ENCODE measurements at regions not wholly inside any gene's neighbourhood (a gene's known extent, or its start where the extent isn't known, plus 50 kb on each side); places are given as distances from the start of the nearest gene placed in this dataset.

GRCh38 chr7:110157631-110158362 is 933.1 kb upstream of the LRRN3 start:
- no peak for ATAC-seq
- DNase-seq (ENCODE audit: low spot score in 2 of 2): no peak
- Mint-ChIP-seq H3K27ac (no peak overlapping the region), H3K4me1 (no peaks in the 10 kb centered on the region), H3K9me3 (peaks cover 8% of the 10 kb centered on the region), H3K4me3 (no peak overlapping the region), H3K36me3 (no peaks in the 10 kb centered on the region)

- Mint-ChIP-seq H3K36me3 (no peaks in the 10 kb centered on the region), H3K9me3 (peaks cover 6% of the 10 kb centered on the region), H3K4me3 (no peak overlapping the region), H3K27ac (no peak overlapping the region), H3K4me1 (no peaks in the 10 kb centered on the region)
- ATAC-seq (no peak), DNase-seq (ENCODE audit: low spot score in 2 of 2) (no peak)
These were observed 922.9 kb upstream of the LRRN3 start for GRCh38 chr7:110168010-110168409.

DNA sequence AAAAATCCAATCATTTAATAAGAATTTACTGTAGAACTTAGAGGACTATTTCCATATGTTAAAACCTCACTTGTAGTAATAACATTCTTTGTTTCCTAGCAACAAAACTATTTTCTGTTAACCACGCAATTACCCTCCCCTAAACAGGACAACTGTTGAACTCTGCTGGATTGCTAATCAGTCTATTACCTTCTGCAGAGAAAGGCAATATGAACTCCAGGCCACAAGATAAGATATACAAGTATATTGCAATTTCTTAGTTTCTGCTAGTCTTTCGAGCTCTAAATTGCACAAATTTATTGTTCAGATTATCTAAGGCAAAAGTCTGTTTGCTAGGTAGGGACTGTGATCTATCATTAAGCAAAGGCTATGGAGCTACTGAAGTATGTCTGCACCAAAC is 920.1 kb upstream of the LRRN3 start:
- H3K4me3 Mint-ChIP-seq: no peak overlapping the region
- no peaks in the 10 kb centered on the region for H3K4me1 Mint-ChIP-seq
- H3K9me3 Mint-ChIP-seq: peaks cover 10% of the 10 kb centered on the region
- ATAC-seq (no peak), DNase-seq (ENCODE audit: low spot score in 2 of 2) (no peak)
- H3K36me3 Mint-ChIP-seq: no peaks in the 10 kb centered on the region
- no peak overlapping the region for H3K27ac Mint-ChIP-seq

- no peaks in the 10 kb centered on the region for H3K36me3 Mint-ChIP-seq
- ATAC-seq: no peak
These were observed 913.5 kb upstream of the LRRN3 start for GRCh38 chr7:110177463-110177862.

DNA sequence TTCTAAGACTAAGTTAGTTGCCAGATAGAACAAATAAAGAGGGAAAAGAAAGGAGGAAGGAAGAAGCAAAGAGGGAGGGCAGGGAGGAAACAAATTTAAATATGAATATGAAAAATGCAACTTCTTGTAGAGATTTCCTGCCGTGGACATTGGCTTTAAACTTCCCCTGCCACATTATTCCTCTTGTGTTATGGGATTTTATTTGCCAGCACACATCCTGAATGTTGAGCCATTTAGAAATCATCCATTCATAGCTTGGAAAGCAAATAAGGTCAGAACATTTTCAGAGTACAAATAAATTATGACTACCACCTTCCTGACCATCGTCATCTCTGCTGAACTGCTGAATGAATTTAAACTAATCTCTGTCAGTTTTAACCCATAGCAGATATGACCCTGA is 911.9 kb upstream of the LRRN3 start:
- DNase-seq (ENCODE audit: low spot score in 2 of 2) (no peak), ATAC-seq (no peak)
- no peaks in the 10 kb centered on the region for H3K4me1 Mint-ChIP-seq
- H3K4me3 Mint-ChIP-seq: no peak overlapping the region
- no peaks in the 10 kb centered on the region for H3K36me3 Mint-ChIP-seq
- H3K27ac Mint-ChIP-seq: no peak overlapping the region
- H3K9me3 Mint-ChIP-seq: peaks cover 4% of the 10 kb centered on the region

More at GRCh38 chr7:110177463-110177862, 913.5 kb upstream of the LRRN3 start:
- DNase-seq (ENCODE audit: low spot score in 2 of 2): no peak
- H3K4me1 Mint-ChIP-seq: no peaks in the 10 kb centered on the region
- no peak overlapping the region for H3K27ac Mint-ChIP-seq
- H3K9me3 Mint-ChIP-seq: peaks cover 7% of the 10 kb centered on the region
- H3K4me3 Mint-ChIP-seq: no peak overlapping the region

DNA sequence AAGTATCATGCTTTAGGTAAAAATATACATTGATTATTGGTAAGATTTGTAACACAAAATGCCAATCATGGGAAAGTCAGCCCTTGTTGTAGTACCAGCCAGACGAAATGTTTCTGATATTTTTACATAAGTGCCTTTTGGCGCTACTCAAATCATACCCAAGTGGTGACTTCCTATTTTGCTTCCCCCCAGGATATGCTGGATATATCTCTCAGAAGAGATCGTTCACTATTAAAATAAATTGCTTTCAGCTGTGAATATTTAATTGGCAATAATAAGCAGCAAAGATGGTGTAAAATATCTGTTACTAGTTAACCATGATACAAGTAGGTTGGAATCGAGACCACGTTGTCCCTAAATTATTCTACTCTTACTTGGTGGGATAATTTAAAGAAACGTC is 909.2 kb upstream of the LRRN3 start:
- H3K4me1 Mint-ChIP-seq: no peaks in the 10 kb centered on the region
- no peak overlapping the region for H3K27ac Mint-ChIP-seq
- ATAC-seq (no peak), DNase-seq (ENCODE audit: low spot score in 2 of 2) (no peak)
- H3K4me3 Mint-ChIP-seq: no peak overlapping the region
- no peaks in the 10 kb centered on the region for H3K36me3 Mint-ChIP-seq
- peaks cover 5% of the 10 kb centered on the region for H3K9me3 Mint-ChIP-seq

GRCh38 chr7:110186334-110186733 is 904.6 kb upstream of the LRRN3 start:
- peaks cover 11% of the 10 kb centered on the region for H3K9me3 Mint-ChIP-seq
- DNase-seq (ENCODE audit: low spot score in 2 of 2) (no peak), ATAC-seq (no peak)

GRCh38 chr7:110187877-110188554 is 902.9 kb upstream of the LRRN3 start:
- peaks cover 13% of the 10 kb centered on the region for H3K9me3 Mint-ChIP-seq
- no peaks in the 10 kb centered on the region for H3K4me1 Mint-ChIP-seq
- ATAC-seq (no peak), DNase-seq (ENCODE audit: low spot score in 2 of 2) (no peak)
- H3K27ac Mint-ChIP-seq: no peak overlapping the region
- no peak overlapping the region for H3K4me3 Mint-ChIP-seq
- no peaks in the 10 kb centered on the region for H3K36me3 Mint-ChIP-seq

More at GRCh38 chr7:110186334-110186733, 904.6 kb upstream of the LRRN3 start:
- Mint-ChIP-seq H3K36me3 (no peaks in the 10 kb centered on the region), H3K4me1 (no peaks in the 10 kb centered on the region), H3K4me3 (no peak overlapping the region), H3K27ac (no peak overlapping the region)

GRCh38 chr7:110204527-110204926 is 886.4 kb upstream of the LRRN3 start:
- peaks cover 19% of the 10 kb centered on the region for H3K9me3 Mint-ChIP-seq
- H3K27ac Mint-ChIP-seq: no peak overlapping the region
- no peak for DNase-seq (ENCODE audit: low spot score in 2 of 2)
- H3K4me1 Mint-ChIP-seq: no peaks in the 10 kb centered on the region
- no peak for ATAC-seq
- no peak overlapping the region for H3K4me3 Mint-ChIP-seq
- no peaks in the 10 kb centered on the region for H3K36me3 Mint-ChIP-seq

- no peak for DNase-seq (ENCODE audit: low spot score in 2 of 2)
- H3K36me3 Mint-ChIP-seq: no peaks in the 10 kb centered on the region
These were observed 885.0 kb upstream of the LRRN3 start for GRCh38 chr7:110205899-110206298.

GRCh38 chr7:110209884-110210283 is 881.0 kb upstream of the LRRN3 start:
- Mint-ChIP-seq H3K36me3 (no peaks in the 10 kb centered on the region), H3K9me3 (peaks cover 15% of the 10 kb centered on the region), H3K4me1 (no peaks in the 10 kb centered on the region), H3K27ac (no peak overlapping the region), H3K4me3 (no peak overlapping the region)
- ATAC-seq (no peak), DNase-seq (ENCODE audit: low spot score in 2 of 2) (no peak)

More at GRCh38 chr7:110205899-110206298, 885.0 kb upstream of the LRRN3 start:
- Mint-ChIP-seq H3K27ac (no peak overlapping the region), H3K4me1 (no peaks in the 10 kb centered on the region), H3K9me3 (peaks cover 18% of the 10 kb centered on the region), H3K4me3 (no peak overlapping the region)
- ATAC-seq: no peak

DNA sequence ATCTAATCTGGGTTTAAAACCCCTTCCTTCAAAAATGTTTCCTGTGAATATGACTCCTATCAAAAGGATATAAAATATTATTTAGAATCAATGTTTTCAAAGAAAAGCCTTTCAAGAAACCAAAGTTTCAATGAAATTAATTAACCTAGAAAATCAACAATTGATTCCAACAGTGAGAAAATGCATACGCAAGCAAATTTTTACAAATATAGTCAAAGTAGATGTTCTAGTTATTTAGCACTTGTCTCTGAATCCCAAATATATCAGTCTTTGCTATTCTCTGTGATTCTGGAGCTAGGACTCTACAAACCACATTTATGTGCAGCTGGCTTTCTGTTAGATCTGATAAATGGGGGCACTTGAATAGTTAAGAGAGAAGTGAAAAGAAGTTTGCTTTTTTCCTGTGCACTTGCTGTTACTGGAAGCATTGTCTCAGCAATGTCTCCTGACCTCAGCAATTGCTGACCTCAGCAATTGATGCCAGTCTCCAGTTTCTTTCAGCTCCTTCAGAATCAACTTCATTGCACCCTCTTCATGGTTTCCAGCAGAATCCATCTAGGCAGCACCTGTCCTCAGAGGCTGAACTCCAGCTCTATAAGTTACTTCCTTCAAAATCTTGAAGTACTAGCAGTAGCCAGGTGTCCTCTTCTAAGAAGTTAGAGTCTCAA is 879.9 kb upstream of the LRRN3 start:
- Mint-ChIP-seq H3K9me3 (peaks cover 17% of the 10 kb centered on the region), H3K36me3 (no peaks in the 10 kb centered on the region), H3K27ac (no peak overlapping the region), H3K4me1 (no peaks in the 10 kb centered on the region), H3K4me3 (no peak overlapping the region)
- no peak for ATAC-seq
- no peak for DNase-seq (ENCODE audit: low spot score in 2 of 2)

GRCh38 chr7:110224643-110225042 is 866.3 kb upstream of the LRRN3 start:
- no peak for DNase-seq (ENCODE audit: low spot score in 2 of 2)
- ATAC-seq: no peak
- H3K4me1 Mint-ChIP-seq: no peaks in the 10 kb centered on the region
- H3K4me3 Mint-ChIP-seq: no peak overlapping the region
- no peak overlapping the region for H3K27ac Mint-ChIP-seq
- H3K36me3 Mint-ChIP-seq: no peaks in the 10 kb centered on the region
- peaks cover 9% of the 10 kb centered on the region for H3K9me3 Mint-ChIP-seq

GRCh38 chr7:110246118-110246517 is 844.8 kb upstream of the LRRN3 start:
- Mint-ChIP-seq H3K36me3 (no peaks in the 10 kb centered on the region), H3K27ac (no peak overlapping the region), H3K4me1 (no peaks in the 10 kb centered on the region), H3K9me3 (peaks cover 15% of the 10 kb centered on the region), H3K4me3 (no peak overlapping the region)
- DNase-seq (ENCODE audit: low spot score in 2 of 2) (no peak), ATAC-seq (no peak)

DNA sequence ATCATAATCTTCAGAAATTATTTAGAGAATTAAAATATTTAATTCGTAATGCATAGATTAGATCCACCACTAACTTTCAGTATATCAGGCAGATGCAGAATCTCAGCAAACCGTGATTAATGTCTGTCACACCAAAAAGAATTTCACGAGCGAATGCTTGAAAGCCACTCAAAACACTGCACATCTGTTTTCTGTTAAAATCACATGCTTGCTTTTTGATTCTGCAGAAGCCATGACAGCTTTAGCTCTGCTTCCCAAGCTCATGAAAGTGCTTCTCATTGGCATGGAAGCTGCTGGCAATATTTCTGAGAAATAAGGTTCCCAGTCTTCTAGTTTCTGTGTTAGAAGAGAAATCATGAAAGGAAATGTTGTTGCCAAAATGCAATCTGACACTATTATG is 837.8 kb upstream of the LRRN3 start:
- ATAC-seq (no peak), DNase-seq (ENCODE audit: low spot score in 2 of 2) (no peak)
- Mint-ChIP-seq H3K27ac (no peak overlapping the region), H3K4me1 (no peaks in the 10 kb centered on the region), H3K36me3 (no peaks in the 10 kb centered on the region), H3K9me3 (peaks cover 12% of the 10 kb centered on the region), H3K4me3 (no peak overlapping the region)

DNA sequence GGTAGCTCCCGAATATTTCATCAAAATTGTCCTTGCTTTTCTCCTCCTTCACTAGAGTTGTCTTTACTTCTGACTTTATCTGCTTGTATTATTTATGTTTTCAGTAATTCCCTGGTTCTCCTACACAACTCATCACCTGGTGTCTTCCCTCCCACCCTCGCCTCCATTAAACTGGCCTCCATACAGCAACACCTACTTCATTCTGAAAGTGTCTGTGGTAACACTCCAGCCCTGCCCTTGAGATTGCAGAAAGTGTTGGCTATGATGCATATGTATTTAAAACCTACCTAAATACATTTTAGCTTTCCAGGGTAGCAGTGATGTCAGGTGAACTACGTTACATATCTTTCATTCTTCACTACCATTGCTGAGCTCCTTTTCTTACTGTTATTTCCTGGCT is 833.3 kb upstream of the LRRN3 start:
- Mint-ChIP-seq H3K27ac (no peak overlapping the region), H3K9me3 (peaks cover 10% of the 10 kb centered on the region)
- no peak for ATAC-seq

More for the DNA sequence above, 833.3 kb upstream of the LRRN3 start:
- H3K4me3 Mint-ChIP-seq: no peak overlapping the region
- H3K4me1 Mint-ChIP-seq: no peaks in the 10 kb centered on the region
- no peak for DNase-seq (ENCODE audit: low spot score in 2 of 2)
- H3K36me3 Mint-ChIP-seq: no peaks in the 10 kb centered on the region
